ENCODE measurements at regions not wholly inside any gene's neighbourhood (a gene's known extent, or its start where the extent isn't known, plus 50 kb on each side); places are given as distances from the start of the nearest gene placed in this dataset.

DNA sequence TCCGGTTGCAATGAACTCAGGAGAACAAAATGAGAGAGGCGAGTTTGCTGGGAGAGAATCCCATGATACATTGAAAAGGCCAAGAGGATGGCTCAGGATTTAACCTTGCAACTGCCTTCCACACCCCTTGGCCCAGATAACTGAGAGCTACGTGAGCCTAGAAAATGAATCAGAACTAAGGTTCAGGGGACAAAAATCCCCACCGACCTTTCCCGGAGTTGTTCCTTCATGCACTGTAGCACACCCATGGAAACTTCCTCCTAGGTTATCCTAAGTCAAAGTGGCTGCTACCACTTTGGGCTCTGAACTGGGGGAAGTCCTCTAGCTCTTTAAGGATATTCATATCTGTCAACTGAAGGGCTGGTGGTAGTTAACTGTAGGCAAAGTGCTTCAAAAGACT is 58.3 kb upstream of the SLC4A7 start (continued):
- TF ChIP-seq, protein P1, sequence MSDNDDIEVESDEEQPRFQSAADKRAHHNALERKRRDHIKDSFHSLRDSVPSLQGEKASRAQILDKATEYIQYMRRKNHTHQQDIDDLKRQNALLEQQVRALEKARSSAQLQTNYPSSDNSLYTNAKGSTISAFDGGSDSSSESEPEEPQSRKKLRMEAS (IDR thresholded peaks at IDR 0.05): no peak
- TF ChIP-seq HOXA9 (CRISPR knock-in tag; IDR thresholded peaks at IDR 0.05; ENCODE audit: borderline replicate concordance) (no peak), NFYC (CRISPR knock-in tag; IDR thresholded peaks at IDR 0.05) (no peak), YEATS4 (CRISPR knock-in tag; IDR thresholded peaks at IDR 0.05; ENCODE audit: borderline replicate concordance) (no peak), POLR2A (IDR thresholded peaks at IDR 0.05; ENCODE audit: insufficient read depth in 1 of 2, low read depth in 2 of 2, low read length in 2 of 2) (no peak), MTF1 (CRISPR knock-in tag; IDR thresholded peaks at IDR 0.05) (no peak), YY1 (IDR thresholded peaks at IDR 0.05; ENCODE audit: insufficient read depth, insufficient replicate concordance, low read depth, low read length) (no peak), AKAP8 (CRISPR knock-in tag; IDR thresholded peaks at IDR 0.05) (no peak), ZNF609 (CRISPR knock-in tag; IDR thresholded peaks at IDR 0.05; ENCODE audit: borderline replicate concordance) (no peak)

GRCh38 chr3:27540231-27540630 is 56.0 kb upstream of the SLC4A7 start:
- H3K4me2 ChIP-seq (ENCODE audit: low read depth, low read length): no peak overlapping the region
- no peaks in the 10 kb centered on the region for H4K20me1 ChIP-seq (ENCODE audit: insufficient read depth, low read length)
- 82% methylated on average over 7 of the region's 7 CpGs for WGBS (ENCODE audit: low lambda C conversion rate)
- H3K9ac ChIP-seq (ENCODE audit: insufficient read depth, low read depth, low read length): no peak overlapping the region
- CTCF ChIA-PET (ENCODE audit: low intra/inter-chr PET ratio, low total read pairs): no interaction called here
- H2AFZ ChIP-seq (ENCODE audit: low read length): no peak overlapping the region
- intact Hi-C loops (cut with micrococcal nuclease; ENCODE audit: unreplicated experiment) (no loop called here), in situ Hi-C loops (cut with HindIII; ENCODE audit: extremely low pct_ligation_motif_present, low pct_unique_long_range_greater_than_20kb) (no loop called here)
- BruUV-seq (replicated peaks): no TSS peak
- FAIRE-seq: no peak
- no peaks in the 10 kb centered on the region for H3K27me3 ChIP-seq (ENCODE audit: control insufficient read depth in 1 of 2, insufficient read depth in 2 of 2, low read length in 2 of 2)
- no peak overlapping the region for H3K4me3 ChIP-seq (replicated peaks in 1 of 3; ENCODE audit: insufficient read depth in 1 of 3, low read depth in 2 of 3, low read length in 3 of 3)
- H3K4me1 ChIP-seq (ENCODE audit: insufficient read depth, low read length): peaks cover 17% of the 10 kb centered on the region
- H3K27ac ChIP-seq (ENCODE audit: extremely low read length, insufficient read depth, low read length): no peak overlapping the region
- no peak for ATAC-seq
- POLR2A ChIA-PET: no interaction called here
- no peaks in the 10 kb centered on the region for H3K36me3 ChIP-seq (replicated peaks in 1 of 2; ENCODE audit: control insufficient read depth in 1 of 2, insufficient read depth in 2 of 2, low read length in 2 of 2)
- no peaks in the 10 kb centered on the region for H3K79me2 ChIP-seq (ENCODE audit: insufficient read depth, low read length)
- DNase-seq (ENCODE audit: low spot score): no peak
- H3K9me3 ChIP-seq (ENCODE audit: low read length): no peaks in the 10 kb centered on the region
- TF ChIP-seq ZBTB8A (CRISPR knock-in tag; IDR thresholded peaks at IDR 0.05; ENCODE audit: borderline replicate concordance, low read depth): no peak
- TF ChIP-seq, protein P2, sequence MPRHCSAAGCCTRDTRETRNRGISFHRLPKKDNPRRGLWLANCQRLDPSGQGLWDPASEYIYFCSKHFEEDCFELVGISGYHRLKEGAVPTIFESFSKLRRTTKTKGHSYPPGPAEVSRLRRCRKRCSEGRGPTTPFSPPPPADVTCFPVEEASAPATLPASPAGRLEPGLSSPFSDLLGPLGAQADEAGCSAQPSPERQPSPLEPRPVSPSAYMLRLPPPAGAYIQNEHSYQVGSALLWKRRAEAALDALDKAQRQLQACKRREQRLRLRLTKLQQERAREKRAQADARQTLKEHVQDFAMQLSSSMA (CRISPR knock-in tag; IDR thresholded peaks at IDR 0.05): no peak
- no peak for TF ChIP-seq ZNF781 (CRISPR knock-in tag; IDR thresholded peaks at IDR 0.05; ENCODE audit: borderline replicate concordance, not compliant biosample characterization)
- TF ChIP-seq DR1 (CRISPR knock-in tag; IDR thresholded peaks at IDR 0.05): no peak
- TF ChIP-seq ATF1 (CRISPR knock-in tag; IDR thresholded peaks at IDR 0.05): no peak
- TF ChIP-seq ZFP82 (CRISPR knock-in tag; IDR thresholded peaks at IDR 0.05; ENCODE audit: borderline replicate concordance): no peak
- TF ChIP-seq ZEB1 (IDR thresholded peaks at IDR 0.05; ENCODE audit: insufficient replicate concordance, low read depth): no peak
- TF ChIP-seq SMAD3 (CRISPR knock-in tag; IDR thresholded peaks at IDR 0.05): no peak
- no peak for TF ChIP-seq ZNF460 (CRISPR knock-in tag; IDR thresholded peaks at IDR 0.05; ENCODE audit: borderline replicate concordance)
- no peak for TF ChIP-seq ZNF564 (CRISPR knock-in tag; IDR thresholded peaks at IDR 0.05)
- TF ChIP-seq NRL (CRISPR knock-in tag; IDR thresholded peaks at IDR 0.05; ENCODE audit: borderline replicate concordance): no peak
- no peak for TF ChIP-seq ZNF430 (CRISPR knock-in tag; IDR thresholded peaks at IDR 0.05)
- no peak for TF ChIP-seq ZNF34 (CRISPR knock-in tag; IDR thresholded peaks at IDR 0.05; ENCODE audit: borderline replicate concordance)
